ENCODE measurements at regions not wholly inside any gene's neighbourhood (a gene's known extent, or its start where the extent isn't known, plus 50 kb on each side); places are given as distances from the start of the nearest gene placed in this dataset.

DNA sequence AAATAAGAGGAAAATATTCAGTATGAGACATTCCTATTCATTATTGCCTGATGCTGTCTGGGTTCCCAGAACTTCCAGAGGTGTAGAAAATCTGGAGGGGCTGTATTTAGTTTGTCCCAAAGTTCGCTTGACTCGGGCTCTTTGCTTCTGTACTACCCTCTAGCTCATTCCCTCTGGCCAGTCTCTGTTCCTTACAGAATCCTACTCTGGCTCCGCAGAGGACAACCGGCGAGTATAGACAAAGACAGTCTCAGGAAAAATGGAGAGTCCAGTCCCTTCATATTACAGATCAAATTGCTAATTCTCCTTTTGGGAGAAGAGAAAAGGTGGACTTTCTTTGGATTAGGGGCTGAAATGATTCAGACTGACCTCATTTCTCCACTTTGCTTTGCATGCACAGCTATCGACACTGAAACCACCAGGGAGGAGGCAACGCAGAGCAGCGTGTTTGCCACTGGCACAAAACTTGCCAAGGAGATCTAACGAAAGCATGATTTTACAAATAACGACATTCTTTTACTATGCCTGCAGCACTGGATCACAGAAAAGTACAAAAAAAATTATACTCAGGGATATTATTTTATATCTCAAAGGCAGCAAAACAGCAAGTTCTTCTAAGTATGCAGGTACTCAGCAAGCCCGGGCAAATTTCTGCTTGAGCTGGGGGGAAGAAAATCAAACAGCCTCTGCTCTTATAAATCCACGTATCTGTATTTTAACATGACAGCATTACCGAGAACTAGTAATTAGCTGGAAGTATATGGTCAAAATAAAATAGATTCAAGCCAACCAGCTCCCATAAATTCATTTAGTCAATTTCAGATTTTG is 279.7 kb downstream of the NPR3 start:
- DNase-seq, result no peak

DNA sequence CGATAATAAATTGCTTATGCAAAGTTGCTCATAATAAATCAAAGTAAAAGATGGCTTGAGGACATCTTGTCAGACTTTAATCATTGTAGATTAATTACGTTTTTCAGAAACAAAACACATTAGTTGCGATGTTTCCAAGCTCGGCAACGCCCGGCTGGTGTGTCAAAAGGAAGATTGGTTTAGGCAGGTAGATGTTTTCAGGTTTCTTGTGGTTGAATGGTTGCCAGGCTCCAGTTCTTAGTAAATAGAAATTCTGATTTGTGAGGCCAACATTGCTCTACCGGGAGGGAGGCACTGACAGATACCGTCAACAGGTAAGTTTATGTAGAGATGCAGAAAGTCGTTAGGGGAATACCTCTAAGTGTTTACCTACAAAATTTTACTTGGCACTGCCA is 280.3 kb downstream of the NPR3 start:
- DNase-seq, result no peak

DNA sequence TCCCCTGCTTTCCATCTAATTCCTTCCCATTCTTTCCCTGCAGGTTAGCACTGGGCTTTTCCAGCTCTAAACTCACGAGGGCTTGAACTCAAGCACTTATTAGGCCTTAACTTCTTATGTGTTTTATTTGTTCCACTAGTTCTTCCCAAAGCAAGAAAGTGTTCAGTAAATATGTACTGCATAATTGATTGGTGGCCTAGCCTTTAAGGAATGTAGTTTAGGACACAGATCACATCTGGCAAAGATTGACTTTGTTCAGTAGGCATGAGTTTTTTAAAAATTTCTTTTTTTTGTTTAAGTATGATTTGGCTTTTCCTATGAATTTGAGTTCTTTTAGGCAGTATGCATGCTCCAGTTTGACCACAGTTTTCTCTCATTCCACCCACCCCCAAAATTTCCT is 285.2 kb downstream of the NPR3 start:
- DNase-seq, result no peak

DNA sequence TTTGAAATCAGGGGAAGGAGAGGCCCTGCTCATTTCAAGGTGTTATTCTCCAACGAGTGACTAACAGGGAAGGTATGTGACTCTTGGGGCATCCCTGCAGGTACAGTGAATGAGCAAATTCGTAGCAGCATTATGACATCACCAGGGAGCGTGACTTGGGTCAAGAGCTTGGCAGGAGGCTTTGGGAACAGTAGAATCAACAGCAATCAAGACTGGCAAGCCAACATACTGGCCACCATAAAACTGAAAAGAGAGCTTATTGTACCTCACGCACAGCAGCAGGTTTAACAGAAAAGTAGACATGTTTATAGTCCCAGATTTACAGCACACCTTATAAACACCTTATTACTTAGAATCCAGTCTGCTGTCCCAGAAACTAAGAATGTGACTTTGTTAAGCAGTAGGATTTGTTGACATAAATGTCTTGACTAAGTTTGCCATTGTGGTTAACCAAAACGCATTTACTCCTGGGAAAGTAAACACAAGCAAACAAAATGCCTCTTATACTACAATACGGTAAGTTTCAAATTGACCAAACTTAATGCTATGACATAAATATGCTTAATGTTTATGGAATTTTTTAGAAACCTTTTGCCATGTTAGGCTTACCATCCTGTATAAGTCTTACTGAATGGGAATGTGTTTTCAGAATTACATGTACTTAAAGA is 297.8 kb downstream of the NPR3 start:
- no peak for DNase-seq

DNA sequence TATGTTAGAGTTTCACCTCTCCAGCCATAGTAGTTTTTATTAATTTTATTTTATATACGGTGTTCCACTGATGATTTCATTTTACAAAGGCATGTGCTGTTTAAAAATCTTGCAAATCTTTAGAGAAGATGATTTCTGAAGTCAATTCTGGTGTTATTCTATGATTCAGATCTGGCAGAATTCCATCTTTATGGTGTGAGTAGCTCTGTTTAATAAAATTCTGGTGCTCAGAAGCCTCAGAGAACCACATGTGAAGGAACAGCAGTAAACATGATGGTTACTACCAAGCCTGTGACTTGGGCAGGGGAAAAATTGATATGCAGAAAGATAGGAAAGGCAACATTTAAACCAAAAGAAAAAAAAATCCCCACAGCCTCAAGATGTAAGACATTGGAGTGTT is 299.7 kb downstream of the NPR3 start:
- DNase-seq, result no peak

DNA sequence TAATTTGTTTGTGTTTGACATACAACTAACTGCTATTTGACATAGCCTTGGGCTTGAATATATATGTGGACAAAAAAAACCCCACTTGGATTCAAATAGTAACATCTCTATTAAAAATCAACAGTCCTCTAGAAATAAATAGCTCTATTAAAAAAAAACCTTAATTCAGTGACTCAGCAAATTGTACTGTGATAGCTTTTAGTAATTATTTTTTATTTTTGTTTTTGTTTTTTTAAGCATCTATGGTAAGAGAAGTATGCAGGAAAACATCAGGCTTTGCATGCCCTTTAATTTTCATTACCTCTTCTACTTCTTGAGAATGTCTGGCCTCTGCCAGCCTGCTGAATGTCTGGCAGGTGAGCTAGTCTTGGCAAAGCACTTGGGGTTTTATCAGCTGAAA is 300.7 kb downstream of the NPR3 start:
- DNase-seq, result no peak

DNA sequence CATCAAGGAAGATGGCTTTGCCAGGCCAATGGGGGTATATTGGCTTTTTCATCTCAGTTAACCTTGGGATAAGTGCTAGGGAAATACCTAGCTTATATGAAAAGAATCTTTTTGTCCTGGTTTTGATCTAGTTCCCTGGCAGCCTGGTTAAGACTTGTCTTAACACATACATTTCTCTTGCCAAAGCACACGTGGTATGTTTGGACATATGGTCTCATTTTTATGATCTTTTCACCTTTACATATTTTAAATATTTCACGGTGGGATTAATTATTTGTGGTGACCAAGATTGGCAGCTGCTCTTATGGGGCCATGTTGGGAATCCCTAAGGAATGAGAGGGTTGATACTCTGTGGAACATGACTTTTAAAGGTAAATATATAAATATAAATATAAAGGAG is 312.5 kb downstream of the NPR3 start:
- DNase-seq, result no peak

DNA sequence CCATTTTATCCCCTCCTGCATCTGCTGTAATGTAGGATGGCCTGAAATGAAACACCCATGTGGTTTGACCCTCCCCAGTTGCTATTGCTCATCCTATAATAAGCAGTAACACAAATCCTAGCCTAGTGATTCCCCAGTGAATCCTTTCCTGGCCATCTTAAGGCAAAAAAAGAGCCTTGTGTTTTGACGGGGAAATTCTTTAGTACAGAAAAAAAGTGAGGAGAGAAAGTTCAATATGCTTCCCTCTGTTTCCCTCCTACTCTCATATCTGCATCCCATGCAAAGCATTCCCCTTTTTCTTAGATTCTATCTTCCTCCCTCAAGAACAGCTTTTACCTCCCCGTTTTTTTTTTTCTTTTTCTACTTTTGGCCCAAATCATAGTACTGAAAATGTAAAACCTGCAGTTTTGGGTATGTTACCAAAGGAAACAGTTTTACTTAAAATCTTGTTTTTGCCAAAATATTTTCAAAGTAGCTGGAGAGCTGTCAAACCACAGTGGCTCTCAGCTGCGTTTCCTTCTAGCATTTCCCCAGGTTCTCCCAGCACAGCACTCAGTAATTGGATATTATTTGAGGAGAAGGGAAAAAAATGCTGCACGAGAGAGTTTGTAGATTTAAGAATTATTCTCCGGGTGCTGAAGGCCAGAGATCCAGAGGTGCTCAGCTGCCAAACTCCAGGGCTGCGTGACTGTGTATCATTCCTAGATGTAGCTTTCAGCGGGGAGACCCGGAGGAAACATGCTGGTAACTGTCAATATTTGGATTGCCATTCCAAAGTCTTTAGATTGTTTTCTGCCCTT is 321.4 kb downstream of the NPR3 start:
- no peak for DNase-seq

DNA sequence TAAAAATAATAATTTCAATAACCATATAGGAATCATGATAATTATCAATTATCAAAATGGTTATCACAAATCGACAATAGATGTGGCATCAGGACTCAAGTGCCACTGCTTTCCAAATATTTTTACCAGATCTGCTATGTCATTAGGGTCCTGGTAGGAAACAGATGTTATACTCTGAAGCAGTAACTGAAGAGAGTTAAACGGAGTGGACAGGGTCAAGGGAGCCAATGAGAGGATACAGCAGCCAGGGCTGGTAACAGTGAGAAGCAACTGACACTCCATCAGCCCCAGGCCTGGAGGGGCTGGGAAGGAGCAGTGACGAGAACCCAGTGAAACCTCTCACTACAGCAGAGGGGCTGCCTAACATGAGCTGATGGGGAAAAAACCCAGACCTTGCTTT is 322.4 kb downstream of the NPR3 start:
- no peak for DNase-seq

DNA sequence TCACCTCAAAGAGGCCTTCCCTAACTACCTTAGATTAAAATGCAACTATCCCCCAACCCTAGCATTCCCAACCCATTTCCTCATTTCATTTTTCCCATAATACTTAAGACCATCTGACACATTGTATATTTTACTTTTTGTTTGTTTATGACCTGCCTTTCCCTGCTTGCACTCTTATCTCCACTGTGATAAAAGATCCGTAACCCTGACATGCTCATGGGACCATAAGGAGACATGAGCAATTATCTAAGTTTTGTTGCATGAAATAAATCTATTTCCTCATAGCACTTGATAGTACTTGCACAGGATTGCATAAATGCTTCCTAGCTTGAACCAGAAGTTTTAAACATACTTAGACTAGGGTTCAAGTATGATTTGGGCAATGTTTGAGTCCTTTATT is 323.7 kb downstream of the NPR3 start:
- no peak for DNase-seq

DNA sequence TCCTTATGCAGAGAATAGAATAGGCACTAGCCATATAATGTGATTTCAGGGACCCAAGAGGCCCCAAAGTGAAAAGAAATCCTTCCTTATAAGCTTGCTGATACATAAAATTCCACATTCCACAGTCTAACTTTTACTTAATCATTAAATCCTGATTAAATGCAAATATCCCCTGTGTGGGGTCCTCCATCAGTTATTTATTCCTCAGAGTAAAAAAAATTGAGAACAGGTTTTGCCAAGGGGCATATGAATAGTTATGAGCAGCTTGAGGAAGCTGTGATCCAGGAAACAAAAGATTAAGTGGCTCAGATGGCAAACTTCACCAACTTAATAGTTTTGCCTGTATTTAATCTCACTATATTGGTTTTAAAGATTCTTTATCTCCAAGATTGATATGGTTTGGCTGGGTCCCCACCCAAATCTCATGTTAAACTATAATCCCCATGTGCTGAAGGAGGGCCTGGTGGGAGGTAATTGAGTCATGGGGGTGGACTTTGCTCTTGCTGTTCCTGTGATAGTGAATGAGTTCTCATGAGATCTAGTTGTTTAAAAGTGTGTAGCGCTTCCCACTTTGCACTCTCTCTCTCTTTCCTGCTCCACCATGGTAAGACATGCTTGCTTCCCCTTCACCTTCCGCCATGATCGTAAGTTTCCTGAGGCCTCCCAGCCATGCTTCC is 324.9 kb downstream of the NPR3 start:
- no peak for DNase-seq

DNA sequence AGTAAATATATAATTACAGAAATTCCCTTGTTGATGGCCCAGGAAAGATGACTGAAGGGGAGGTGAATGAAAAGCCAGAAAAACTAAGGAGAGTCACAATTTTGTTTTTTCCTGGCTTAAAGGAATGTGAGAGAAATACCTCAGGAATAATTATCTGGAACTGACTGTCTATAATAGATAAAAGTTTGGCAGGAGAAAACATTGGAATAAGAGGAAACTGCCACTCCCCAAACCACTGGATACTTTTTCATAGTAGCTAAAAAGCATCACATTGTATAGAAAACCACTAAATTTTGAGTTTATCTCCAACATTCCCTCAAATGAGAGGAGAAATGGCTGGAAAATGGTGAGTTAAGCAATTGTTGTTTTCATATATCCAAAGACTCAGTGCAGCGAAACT is 326.0 kb downstream of the NPR3 start:
- no peak for DNase-seq

DNA sequence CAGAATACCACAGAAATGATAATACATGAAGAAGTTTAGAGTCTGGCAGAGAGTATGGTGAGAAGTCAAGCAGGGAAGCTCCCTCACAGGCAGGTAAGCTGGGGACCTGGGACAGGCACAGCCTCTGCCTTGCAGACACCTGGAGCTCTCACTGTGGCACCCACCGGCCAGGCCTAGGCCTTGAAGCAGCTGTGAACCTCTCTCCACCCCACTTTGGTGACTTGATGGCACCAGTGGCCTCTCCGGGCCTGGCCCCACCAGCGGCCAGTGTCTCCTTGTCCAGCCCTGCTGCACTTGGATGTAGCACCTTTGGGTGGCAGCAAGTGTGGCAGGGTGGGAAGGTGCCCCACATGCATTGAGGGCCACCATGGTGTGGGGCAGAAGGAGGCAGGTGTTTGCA is 330.5 kb downstream of the NPR3 start:
- DNase-seq, result no peak

DNA sequence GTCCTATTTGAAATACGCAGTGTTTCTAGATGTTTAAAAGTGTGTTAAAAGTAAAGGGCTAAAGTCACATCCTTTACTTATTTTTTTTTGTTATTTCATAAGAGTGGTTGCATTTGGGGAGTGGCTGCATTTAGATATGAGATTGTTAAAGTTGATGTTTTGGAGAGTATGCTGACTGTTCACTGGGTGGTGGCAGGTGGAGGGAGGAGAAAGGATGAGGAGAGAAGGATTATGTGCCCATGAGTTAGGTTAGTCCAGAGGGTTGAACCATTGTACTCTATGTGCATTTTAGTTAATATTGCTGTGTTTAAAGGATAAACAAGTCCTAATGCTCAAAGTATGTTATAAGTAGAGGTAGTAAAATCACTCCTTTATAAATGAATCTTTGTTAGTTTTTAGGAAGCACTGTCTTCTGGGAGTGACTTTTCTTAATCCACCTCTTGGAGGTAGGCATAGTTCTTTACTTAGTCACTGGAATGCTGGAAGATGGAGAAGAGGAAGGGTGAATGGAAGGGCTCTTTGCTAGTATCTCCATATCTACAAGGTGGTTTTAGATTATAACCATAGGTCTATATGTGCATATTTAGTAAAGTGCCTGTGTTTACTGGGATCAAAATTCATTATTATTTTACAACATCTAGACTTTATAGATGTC is 332.3 kb downstream of the NPR3 start:
- no peak for DNase-seq

DNA sequence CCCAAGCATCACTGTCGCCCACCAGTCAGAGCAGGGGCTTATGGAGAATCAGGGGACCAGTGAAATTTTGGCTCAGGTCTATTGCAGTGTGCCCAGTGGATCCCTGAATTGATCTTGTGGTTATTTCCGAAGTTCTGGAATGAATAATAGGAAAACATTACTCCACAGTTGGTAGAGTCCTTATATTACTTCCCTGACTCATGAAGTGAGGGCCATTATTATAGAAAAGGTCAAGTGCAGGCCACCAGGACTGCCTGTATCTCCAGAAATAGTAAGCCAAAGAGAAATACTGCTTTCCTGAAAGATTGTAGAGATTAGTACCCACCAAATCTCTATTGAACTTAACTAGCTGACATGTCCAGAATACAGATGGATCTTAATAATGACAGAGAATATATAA is 335.0 kb downstream of the NPR3 start:
- DNase-seq, result no peak

DNA sequence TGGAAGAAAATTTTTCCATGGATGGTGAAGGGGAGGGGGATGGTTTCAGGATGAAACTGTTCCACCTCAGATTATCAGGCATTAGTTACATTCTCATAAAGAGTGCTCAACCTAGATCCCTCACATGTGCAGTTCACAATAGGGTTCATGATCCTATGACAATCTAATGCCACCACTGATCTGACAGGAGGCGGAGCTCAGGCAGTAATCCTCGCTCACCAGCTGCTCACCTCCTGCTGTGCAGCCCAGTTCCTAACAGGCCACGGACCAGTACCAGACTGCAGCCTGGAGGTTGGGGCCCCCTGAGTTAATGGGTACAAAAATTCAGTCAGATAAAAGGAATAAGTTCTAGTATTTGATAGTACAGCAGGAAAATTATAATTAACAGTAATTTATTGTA is 337.2 kb downstream of the NPR3 start:
- DNase-seq, result no peak

DNA sequence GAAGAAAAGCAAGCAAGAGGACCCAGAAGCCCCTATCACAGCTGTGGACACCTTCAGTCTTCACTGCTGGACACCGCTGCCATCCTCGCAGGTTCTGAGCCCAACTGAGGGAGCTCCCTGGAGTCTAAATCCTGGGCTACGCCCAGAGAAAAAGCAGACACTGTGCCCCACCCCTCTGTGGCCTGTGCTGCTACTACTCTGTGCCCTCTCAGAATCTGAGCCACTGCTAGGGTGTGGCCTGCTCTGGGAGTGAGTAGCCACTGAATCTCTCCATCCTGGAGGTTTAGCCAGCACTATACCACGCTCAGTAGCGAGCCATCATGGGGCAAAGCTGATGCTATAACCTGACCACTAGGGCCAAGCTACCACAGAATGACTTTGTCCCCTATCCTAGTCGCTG is 338.2 kb downstream of the NPR3 start:
- DNase-seq, result no peak

DNA sequence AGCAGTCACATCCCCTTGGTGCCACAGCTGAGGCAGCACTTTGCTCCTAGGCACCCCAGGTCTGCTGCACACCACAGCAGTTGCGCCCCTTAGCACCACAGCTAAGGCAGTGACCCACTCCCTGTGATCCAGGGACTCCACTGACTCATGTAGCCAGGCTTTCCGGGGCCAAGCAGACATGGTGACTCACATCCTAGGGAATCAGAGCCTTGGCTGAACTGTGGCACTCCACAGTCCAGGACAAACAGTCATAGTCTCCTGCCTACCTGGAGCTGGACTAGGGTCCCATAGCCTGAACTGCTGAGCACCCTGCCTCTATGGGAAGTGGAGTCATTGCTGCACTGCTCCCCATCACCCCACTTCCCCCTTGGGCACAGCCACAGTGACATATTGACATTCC is 338.7 kb downstream of the NPR3 start:
- no peak for DNase-seq

DNA sequence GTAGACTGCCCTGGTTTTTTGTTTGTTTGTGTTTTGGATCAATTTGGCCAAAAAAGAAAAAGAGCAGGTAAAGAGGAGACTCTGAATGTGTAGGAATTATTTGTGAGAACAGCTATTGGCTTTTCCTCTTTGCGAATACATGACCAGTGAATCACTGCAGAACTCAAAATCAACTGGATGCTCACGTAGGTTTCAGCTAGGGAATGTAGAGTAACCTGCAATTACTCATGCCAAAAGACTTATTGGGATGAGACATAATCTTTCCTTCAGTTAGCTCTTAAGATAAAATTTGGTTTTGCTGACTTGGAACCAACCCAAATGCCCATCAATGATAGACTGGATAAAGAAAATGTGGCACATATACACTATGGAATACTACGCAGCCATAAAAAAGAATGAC is 348.0 kb downstream of the NPR3 start:
- no peak for DNase-seq

DNA sequence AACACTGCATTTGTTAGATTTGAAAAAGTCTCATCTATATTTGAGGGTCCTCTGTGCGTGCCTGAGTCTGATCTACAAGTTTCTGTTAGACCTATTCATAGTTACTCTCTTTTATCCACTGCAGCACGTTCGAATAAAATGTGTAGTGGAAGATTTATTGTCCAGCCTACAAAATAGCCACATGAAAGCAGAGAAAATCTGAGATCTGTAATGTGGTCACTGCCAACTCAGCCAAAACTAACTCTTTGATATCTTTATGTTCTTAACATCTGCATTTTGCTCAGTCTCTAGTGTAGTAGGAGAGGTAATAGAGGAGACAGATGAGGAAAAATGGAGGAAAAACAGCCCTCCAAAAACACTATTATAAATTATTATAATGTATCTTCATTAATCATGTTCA is 354.0 kb downstream of the NPR3 start:
- DNase-seq, result no peak

DNA sequence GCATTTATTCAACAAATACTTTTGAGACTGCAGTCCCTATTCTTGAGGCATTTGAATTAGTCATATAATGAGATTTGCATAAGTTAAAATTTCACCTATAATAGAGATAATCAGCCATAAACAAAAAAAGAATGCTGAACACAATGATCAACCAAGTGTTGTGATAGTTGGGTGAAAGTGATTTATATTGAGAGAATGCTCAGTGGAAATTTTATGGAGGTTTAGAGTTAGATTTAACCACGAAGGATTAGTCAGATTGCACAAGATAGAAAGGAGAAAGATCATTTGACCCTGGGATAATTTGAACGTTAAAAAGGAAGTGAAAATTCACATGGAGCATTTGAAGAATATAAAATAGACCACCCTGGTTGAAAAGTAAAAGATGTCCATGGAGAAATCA is 356.2 kb downstream of the NPR3 start:
- no peak for DNase-seq

DNA sequence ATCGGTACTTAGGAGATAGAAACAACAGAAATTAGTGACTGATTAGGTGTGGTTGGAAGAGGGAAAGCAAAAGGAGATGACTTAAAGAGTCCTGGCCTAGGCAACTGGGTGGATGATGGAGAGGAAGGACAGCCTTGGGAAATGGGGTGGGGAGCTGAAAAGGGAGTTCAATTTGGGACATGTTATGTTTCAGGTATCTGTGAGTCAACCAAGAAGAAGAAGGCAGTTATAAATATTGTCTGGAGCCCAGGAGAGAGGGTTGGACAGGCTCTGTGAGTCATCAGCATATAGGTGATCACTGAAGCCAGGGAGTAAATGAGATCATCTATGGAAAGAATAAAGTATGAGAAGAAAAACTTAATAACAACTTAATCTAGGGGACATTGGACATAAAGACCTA is 357.7 kb downstream of the NPR3 start:
- no peak for DNase-seq

DNA sequence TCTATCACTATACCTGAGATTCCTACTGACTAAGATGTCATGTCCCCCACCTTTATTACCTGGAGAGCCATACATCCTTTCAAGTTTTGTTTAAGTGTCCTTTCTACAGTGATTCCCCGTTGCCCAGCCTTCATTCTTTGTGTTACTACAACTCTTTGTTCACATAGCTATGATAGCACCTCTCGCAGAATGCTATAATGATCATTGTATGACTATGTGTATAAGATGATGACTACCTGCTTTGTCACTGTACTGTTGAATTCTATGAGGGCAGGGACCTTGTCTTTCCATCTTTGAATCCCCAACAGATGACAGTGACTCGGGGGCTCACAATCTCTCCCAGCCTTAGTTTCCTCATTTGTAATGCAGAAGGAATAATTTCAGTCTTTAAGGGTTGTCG is 361.2 kb downstream of the NPR3 start:
- no peak for DNase-seq

Data from suppressor macrophage (primary cell).